Thoracic aorta (tissue), 2 donors: ENCODE measurements at regions not wholly inside any gene's neighbourhood (a gene's known extent, or its start where the extent isn't known, plus 50 kb on each side); places are given as distances from the start of the nearest gene placed in this dataset.

ENCODE experiments used
- ATAC-seq: fragments of 150-250 bp; one replicate; pipeline ENCODE4 v1.8.0; 2017; ENCODE audit warnings: low read depth; ENCODE audit not compliant: insufficient number of reproducible peaks, low FRiP score
- DNase-seq: peaks from one replicate; pipeline ENCODE4 v3.0.0-alpha.2; 2020; ENCODE audit warnings: low spot score
- H3K27ac ChIP-seq, 2 donors: fragments of 200-600 bp; sonication (generic); 1 replicate in 1 of 2; 2 replicates in 1 of 2; pipeline ENCODE4 v1.5.1; 2016; ENCODE audit warnings: mild to moderate bottlenecking in 2 of 2, moderate library complexity in 2 of 2
- H3K27me3 ChIP-seq: fragments of 200-600 bp; sonication (generic); replicated peaks from 2 replicates; pipeline ENCODE4 v1.6.0; 2016; ENCODE audit warnings: mild to moderate bottlenecking; ENCODE audit not compliant: insufficient read depth
- H3K36me3 ChIP-seq: fragments of 200-600 bp; sonication (generic); one replicate; pipeline ENCODE4 v1.5.1; 2016
- H3K4me1 ChIP-seq, 2 donors: fragments of 200-600 bp; sonication (generic); 1 replicate in 1 of 2; 2 replicates in 1 of 2; pipeline versions ENCODE4 v1.5.1 to v1.6.0; 2016; ENCODE audit warnings: low read depth in 2 of 2, mild to moderate bottlenecking in 1 of 2; ENCODE audit not compliant: control insufficient read depth in 1 of 2
- H3K4me3 ChIP-seq: fragments of 200-600 bp; sonication (generic); 2 replicates; pipeline ENCODE4 v1.5.1; 2016; ENCODE audit warnings: mild to moderate bottlenecking
- H3K9me3 ChIP-seq: fragments of 200-600 bp; sonication (generic); 2 replicates; pipeline ENCODE4 v1.5.1; 2016
- TF ChIP-seq, protein P1 (sequence below): fragments of 200-600 bp; sonication (generic); IDR thresholded peaks from one replicate; pipeline ENCODE4 v1.5.1; 2019; ENCODE audit warnings: antibody characterized with exemption

DNA sequence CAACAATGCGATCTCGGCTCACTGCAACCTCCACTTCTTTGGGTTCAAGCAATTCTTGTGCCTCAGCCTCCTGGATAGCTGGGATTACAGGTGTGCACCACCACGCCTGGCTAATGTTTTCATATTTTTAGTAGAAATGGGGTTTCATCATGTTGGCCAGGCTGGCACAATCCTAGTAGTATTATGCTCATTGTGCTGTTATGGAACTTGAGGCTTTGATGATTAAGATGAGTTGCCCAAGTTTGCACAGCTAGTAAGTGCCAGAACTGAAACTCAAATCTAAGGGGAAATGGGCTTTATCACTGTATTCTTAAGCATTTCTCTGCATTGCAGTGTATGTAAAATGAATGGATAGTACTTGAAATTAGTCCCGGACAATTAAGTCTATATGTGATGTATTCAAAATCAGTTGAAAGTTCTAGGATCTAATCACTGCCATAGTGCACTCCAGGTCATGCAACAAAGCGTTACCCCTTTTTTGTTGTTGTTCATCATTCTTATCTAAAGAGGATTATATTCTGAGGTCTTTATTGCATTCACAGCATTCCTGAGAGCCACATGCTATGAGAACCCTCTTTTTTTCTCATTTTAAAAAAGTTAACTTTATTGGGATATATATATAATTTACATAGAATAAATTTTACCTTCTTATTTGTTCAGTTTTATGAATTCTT, 378.7 kb upstream of the CNTN6 start:
- DNase-seq, result no peak
- Histone ChIP-seq H3K27me3 (no peaks in the 10 kb centered on the region), H3K4me1 (no peaks in the 10 kb centered on the region), H3K36me3 (no peaks in the 10 kb centered on the region), H3K27ac (no peak overlapping the region), H3K4me3 (no peak overlapping the region), H3K9me3 (no peaks in the 10 kb centered on the region)
- TF ChIP-seq, protein P1, sequence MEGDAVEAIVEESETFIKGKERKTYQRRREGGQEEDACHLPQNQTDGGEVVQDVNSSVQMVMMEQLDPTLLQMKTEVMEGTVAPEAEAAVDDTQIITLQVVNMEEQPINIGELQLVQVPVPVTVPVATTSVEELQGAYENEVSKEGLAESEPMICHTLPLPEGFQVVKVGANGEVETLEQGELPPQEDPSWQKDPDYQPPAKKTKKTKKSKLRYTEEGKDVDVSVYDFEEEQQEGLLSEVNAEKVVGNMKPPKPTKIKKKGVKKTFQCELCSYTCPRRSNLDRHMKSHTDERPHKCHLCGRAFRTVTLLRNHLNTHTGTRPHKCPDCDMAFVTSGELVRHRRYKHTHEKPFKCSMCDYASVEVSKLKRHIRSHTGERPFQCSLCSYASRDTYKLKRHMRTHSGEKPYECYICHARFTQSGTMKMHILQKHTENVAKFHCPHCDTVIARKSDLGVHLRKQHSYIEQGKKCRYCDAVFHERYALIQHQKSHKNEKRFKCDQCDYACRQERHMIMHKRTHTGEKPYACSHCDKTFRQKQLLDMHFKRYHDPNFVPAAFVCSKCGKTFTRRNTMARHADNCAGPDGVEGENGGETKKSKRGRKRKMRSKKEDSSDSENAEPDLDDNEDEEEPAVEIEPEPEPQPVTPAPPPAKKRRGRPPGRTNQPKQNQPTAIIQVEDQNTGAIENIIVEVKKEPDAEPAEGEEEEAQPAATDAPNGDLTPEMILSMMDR, result no peak
- ATAC-seq, result no peak

DNA sequence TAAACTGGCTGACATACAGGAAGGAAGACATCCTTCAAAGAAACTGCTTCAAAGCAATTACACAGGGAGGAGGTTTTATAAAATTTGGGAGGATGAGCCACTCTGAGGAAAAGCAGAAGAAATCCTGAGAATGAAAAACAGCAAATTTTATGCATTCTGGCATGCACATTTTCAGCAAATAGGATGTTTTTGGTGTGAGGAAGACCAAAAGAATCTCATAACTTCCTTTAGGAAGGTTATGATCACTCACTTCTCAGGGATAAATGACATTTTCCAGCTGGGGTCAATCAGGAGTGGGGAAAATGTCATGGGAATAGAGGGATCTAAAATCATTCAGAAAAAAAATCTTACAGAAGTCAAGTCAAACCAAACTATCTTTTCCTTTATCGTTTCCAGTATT, 371.7 kb upstream of the CNTN6 start:
- H3K36me3 ChIP-seq, result no peaks in the 10 kb centered on the region
- ATAC-seq (no peak), DNase-seq (no peak)
- H3K4me1 ChIP-seq, result no peaks in the 10 kb centered on the region
- H3K9me3 ChIP-seq, result no peaks in the 10 kb centered on the region
- TF ChIP-seq, protein P1, result no peak
- no peak overlapping the region for H3K27ac ChIP-seq
- H3K27me3 ChIP-seq, result no peaks in the 10 kb centered on the region
- H3K4me3 ChIP-seq, result no peak overlapping the region

DNA sequence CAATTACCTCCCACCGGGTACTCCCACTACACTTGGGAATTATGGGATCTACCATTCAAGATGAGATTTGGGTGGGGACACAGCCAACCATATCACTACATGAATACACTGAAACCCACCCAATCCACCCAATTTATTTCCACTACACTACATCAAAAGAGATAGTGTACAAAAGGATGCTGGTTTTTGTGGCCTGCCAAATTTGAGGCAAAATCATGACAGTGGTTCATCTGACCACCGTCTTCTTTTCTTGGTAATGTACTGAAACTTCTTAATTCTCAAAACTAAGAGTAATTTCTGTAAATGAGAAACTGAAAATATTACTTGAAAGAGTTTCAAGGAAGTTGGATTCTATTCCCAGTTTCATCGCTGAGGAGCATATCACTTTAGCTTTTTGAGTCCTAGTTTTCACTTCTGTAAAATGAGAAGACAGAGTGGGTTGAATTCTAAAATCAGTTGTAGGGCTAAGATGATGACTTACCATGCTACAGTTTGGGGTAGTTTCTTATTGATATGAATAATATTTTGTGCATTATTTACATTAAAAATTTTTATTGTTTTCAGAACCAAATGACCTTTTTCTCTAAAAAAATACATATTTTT, 360.4 kb upstream of the CNTN6 start:
- no peak overlapping the region for H3K4me3 ChIP-seq
- no peak overlapping the region for H3K27ac ChIP-seq
- TF ChIP-seq, protein P1, result no peak
- H3K27me3 ChIP-seq, result no peaks in the 10 kb centered on the region
- no peaks in the 10 kb centered on the region for H3K36me3 ChIP-seq
- DNase-seq (no peak), ATAC-seq (no peak)
- H3K4me1 ChIP-seq, result no peaks in the 10 kb centered on the region
- H3K9me3 ChIP-seq, result no peaks in the 10 kb centered on the region

DNA sequence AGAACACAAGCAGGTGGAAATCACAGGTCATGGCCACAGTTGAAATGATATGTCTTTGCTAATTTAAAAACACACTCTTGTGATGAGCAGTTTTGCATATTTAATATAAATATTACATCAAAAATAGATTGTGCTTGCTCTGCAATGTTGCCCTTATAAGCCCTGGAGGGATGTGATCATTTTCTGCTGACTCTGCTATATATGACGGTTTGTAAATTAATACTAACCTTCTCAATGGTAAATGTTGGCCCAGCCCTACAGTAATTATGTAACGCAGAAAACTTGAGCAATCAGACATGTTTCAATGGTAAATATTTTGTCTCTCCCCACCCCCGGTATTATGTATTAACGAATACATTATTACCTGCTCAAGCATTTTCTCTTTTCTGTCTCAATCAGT, 359.5 kb upstream of the CNTN6 start:
- Histone ChIP-seq H3K9me3 (no peaks in the 10 kb centered on the region), H3K4me3 (no peak overlapping the region), H3K27me3 (no peaks in the 10 kb centered on the region), H3K36me3 (no peaks in the 10 kb centered on the region), H3K27ac (no peak overlapping the region), H3K4me1 (no peaks in the 10 kb centered on the region)
- TF ChIP-seq, protein P1, result no peak
- ATAC-seq (no peak), DNase-seq (no peak)

DNA sequence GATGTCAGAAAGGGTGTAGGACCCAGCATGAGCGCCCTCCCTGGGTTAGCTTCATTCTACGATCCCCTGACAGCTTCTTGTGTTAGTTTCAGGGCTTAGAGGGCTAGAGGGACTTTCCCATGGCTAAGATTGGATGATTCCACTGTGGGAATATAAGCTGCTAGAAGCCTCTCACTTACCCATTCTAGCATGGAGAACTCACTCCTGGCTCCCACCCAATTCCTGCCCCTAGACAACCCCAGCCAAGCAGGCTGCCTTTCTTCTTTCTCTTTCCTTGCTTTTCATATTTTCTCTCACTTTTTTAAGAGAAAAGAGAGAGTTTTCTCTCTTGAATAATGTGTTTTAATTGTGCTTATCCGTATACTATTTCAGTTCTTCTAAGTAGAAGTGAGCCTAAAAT, 335.1 kb upstream of the CNTN6 start:
- Histone ChIP-seq H3K27me3 (no peaks in the 10 kb centered on the region), H3K9me3 (no peaks in the 10 kb centered on the region), H3K4me3 (no peak overlapping the region), H3K36me3 (no peaks in the 10 kb centered on the region), H3K27ac (no peak overlapping the region), H3K4me1 (no peaks in the 10 kb centered on the region)
- DNase-seq (no peak), ATAC-seq (no peak)
- TF ChIP-seq, protein P1, result no peak
